Stimulated activated naive CD8-positive, alpha-beta T cell treated with anti-CD3 and anti-CD28 coated beads, Interleukin-15, Interleukin-2, amounts not matched to agents 100 ng/mL and 50 ng/mL, for 24 hours (primary cell): ENCODE measurements at regions not wholly inside any gene's neighbourhood (a gene's known extent, or its start where the extent isn't known, plus 50 kb on each side); places are given as distances from the start of the nearest gene placed in this dataset.
"Not testable (repeated sequence)": the region's sequence is repeated elsewhere in the genome, so short reads cannot be mapped to it uniquely, and the experiment has no call there.

Experiments
- H3K27ac Mint-ChIP-seq: one replicate; pipeline ENCODE4 v1.8.0; 2021; ENCODE audit warnings: mild to moderate bottlenecking, mixed read lengths
- H3K27me3 Mint-ChIP-seq: one replicate; pipeline ENCODE4 v1.8.0; 2021; ENCODE audit warnings: mixed read lengths
- H3K36me3 Mint-ChIP-seq: one replicate; pipeline ENCODE4 v1.8.0; 2021; ENCODE audit warnings: low read depth, mixed read lengths
- H3K4me1 Mint-ChIP-seq: one replicate; pipeline ENCODE4 v1.8.0; 2021; ENCODE audit warnings: low read depth, mixed read lengths
- H3K4me3 Mint-ChIP-seq: one replicate; pipeline ENCODE4 v1.8.0; 2021; ENCODE audit warnings: mild to moderate bottlenecking, mixed read lengths
- H3K9me3 Mint-ChIP-seq: one replicate; pipeline ENCODE4 v1.8.0; 2021; ENCODE audit warnings: mixed read lengths

DNA sequence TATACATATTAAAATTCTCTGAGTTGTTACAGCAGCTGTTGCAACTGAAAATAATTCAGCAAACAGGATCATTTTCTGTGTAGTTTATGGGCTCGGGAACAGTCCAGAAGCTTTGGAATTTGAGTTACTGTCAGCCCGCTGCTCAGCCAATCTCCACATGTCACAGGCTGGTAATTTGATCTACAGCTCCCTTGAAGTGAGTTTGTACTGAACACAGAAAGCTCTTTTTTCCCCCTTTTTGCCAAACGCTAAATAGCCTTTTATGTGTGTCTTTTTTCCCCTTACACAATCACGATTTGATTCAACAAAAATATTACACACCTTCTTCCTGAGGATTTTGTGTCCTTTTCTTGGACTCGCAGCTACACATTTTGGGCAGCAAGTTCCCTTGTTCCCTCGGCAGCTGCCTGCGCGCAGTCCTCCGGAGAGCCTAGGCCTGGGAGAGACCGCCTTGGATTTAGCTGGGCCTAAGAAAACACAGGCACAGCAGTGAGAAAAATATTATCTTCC is 371.4 kb downstream of the KCNRG start:
- Mint-ChIP-seq H3K27ac (no peak overlapping the region), H3K9me3 (no peaks in the 10 kb centered on the region), H3K27me3 (peaks cover 10% of the 10 kb centered on the region), H3K4me3 (no peak overlapping the region), H3K36me3 (no peaks in the 10 kb centered on the region), H3K4me1 (peaks cover 6% of the 10 kb centered on the region)

DNA sequence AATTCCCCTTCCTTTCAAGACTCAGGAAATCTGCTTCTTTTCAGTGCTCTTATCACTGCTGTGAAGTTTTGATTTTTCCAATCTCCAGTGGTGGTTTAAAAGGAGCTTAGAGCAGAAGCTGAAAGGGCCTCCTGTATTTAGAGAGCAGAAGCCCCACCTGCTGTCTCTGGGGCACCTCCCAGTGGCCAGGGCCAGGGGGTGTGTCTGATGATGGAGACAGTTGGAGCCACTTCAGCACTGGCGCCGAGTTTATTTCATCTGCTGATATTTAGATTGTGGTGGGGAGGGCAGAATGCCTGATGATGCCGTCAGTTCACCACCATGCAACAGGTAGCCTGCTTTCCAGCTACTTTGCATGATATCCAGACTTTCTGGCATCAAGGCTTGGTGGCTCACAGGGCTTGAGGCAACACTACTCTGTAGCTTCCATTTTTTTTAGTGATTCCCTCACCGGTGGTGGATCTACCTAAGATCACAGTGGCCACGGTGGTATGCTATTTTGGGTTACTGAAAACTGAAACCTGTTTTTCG is 371.9 kb downstream of the KCNRG start:
- Mint-ChIP-seq H3K4me3 (no peak overlapping the region), H3K27ac (no peak overlapping the region), H3K27me3 (peaks cover 14% of the 10 kb centered on the region), H3K36me3 (no peaks in the 10 kb centered on the region), H3K9me3 (no peaks in the 10 kb centered on the region), H3K4me1 (peaks cover 6% of the 10 kb centered on the region)

DNA sequence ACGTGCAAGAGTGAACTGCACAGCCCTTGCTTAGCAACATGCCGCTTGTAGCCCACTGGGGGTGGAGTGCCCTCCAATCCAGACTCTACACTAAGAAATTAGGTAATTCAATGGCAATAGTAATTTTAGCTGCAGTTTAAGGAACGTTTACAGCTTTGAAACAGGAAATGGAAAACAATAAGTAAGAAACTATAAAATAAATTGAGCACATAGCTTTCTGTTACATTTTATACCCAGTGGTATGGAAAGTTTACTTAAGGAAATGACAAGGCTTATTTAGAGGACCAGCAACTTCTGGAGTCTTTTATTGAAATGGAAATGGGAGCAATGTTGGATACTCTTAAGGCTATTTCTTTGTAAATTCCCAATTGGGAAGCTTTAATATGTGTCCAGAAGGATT is 373.2 kb downstream of the KCNRG start:
- no peak overlapping the region for H3K27ac Mint-ChIP-seq
- no peaks in the 10 kb centered on the region for H3K36me3 Mint-ChIP-seq
- peaks cover 12% of the 10 kb centered on the region for H3K27me3 Mint-ChIP-seq
- H3K4me3 Mint-ChIP-seq: no peak overlapping the region
- H3K9me3 Mint-ChIP-seq: no peaks in the 10 kb centered on the region
- H3K4me1 Mint-ChIP-seq: peaks cover 6% of the 10 kb centered on the region

DNA sequence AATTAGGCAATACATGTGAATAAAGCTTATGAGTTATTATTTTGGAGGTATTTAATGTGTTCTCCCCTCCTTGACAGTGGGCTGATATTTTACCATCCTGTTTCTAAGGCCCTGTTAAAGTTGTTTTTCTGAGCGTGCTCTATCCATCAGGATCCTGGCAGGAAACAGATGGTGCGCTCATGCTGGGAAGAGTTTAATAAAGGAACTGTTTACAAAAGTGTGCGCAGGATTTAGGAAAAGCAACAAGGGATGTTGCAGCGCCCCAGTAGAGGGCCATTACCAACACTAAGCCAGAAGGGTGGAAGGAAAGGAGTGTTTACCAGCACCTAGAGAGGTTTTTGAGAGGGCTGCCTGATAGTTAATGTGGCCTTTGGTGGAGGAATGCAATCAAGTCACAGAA is 374.5 kb downstream of the KCNRG start:
- Mint-ChIP-seq H3K4me3 (no peak overlapping the region), H3K9me3 (no peaks in the 10 kb centered on the region), H3K27ac (no peak overlapping the region), H3K4me1 (peaks cover 6% of the 10 kb centered on the region), H3K27me3 (peaks cover 12% of the 10 kb centered on the region), H3K36me3 (no peaks in the 10 kb centered on the region)

DNA sequence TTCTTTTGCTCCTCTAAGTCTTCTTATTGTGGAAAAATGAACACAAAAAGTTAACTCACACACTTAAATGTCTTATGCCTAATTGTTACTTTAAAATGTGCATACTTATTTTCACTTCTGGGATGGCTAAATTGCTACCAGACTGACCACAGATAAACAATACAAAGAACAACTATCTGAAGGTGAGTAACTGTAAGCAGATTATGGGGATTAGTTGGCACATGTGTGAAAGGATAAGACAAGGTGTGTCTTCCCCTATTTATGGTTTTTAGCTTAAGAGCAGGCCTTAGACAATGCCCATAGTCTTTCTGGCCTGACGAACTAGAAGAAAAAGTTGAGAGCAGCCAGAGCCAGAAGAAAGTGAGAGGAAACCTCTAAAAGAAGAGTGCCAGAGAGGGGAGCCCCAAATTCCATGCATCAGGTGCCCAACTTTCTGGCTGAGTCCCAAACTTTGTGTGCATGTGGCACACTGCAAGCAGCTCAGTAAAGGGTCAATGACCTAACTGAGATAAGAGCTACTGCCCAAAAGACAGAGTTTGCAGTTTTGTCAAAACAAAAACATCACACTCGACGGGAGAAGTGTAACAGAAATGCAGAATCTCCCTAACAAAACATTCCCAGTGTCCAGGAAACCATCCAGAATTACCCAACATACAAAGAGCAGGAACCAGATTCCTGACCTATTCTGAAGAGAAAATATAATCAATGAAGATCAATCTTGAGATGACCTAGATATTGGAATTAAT is 375.4 kb downstream of the KCNRG start:
- no peak overlapping the region for H3K27ac Mint-ChIP-seq
- H3K9me3 Mint-ChIP-seq: no peaks in the 10 kb centered on the region
- H3K36me3 Mint-ChIP-seq: no peaks in the 10 kb centered on the region
- peaks cover 6% of the 10 kb centered on the region for H3K4me1 Mint-ChIP-seq
- no peak overlapping the region for H3K4me3 Mint-ChIP-seq
- peaks cover 12% of the 10 kb centered on the region for H3K27me3 Mint-ChIP-seq

DNA sequence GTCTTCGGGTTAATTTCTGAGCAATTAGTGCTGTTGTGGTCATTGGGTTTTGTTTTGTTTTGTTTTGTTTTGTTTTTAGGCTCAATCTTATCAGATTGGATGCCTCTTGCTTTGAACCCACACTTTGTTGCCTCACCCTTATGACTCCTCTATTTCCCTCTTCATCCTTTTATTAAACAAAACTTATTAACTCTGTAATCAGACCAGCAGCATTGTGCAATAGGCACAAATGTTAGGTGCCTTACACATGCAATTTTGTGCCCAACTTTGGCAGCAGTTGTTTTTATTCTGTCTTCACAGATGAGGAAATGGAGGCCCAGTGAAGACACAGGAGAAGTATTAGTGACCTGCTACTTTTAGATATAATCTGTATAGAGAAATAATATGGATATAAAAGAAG is 377.7 kb downstream of the KCNRG start:
- Mint-ChIP-seq H3K4me1 (no peaks in the 10 kb centered on the region), H3K36me3 (no peaks in the 10 kb centered on the region), H3K9me3 (no peaks in the 10 kb centered on the region), H3K27me3 (peaks cover 12% of the 10 kb centered on the region), H3K4me3 (no peak overlapping the region), H3K27ac (no peak overlapping the region)

DNA sequence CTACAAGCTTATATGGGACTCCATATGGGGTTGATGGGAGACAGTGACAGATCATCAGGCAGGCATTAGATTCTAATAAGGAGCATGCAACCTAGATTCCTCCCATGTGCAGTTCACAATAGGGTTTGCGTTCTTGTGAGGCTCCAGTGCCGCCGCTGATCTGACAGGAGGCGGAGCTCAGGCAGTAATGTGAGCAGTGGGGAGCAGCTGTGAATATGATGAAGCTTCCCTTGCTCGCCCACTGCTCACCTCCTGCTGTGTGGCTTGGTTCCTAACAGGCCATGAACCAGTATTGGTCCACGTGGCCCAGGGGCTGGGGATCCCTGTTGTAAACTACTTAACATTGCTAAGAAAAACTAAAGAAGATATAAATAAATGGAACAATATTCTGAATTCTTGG is 378.4 kb downstream of the KCNRG start:
- no peaks in the 10 kb centered on the region for H3K36me3 Mint-ChIP-seq
- no peak overlapping the region for H3K27ac Mint-ChIP-seq

DNA sequence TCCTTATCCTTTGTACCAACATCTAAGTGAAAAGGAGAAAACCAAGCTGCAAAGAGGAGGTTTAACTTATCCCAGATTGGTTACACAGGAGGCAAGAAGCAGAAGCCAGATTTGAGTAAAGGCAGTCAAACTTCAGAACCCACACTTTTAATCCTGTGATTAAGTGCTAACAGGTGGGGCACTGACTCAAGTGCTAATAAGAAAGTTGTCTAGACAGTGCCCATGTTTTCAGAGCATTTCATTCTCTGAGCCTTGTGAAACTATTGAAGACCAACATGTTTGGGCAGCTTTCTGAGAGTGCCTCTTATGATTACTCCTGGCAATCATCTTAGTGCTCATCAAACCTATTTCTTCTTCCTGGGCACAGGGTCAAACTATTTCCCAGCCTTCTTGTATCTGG is 380.8 kb downstream of the KCNRG start:
- Mint-ChIP-seq H3K4me3 (no peak overlapping the region), H3K27me3 (peaks cover 6% of the 10 kb centered on the region), H3K36me3 (no peaks in the 10 kb centered on the region), H3K27ac (no peak overlapping the region), H3K9me3 (no peaks in the 10 kb centered on the region), H3K4me1 (no peaks in the 10 kb centered on the region)

More for the DNA sequence above, 378.4 kb downstream of the KCNRG start:
- no peak overlapping the region for H3K4me3 Mint-ChIP-seq
- H3K4me1 Mint-ChIP-seq: no peaks in the 10 kb centered on the region
- H3K9me3 Mint-ChIP-seq: no peaks in the 10 kb centered on the region
- peaks cover 12% of the 10 kb centered on the region for H3K27me3 Mint-ChIP-seq

DNA sequence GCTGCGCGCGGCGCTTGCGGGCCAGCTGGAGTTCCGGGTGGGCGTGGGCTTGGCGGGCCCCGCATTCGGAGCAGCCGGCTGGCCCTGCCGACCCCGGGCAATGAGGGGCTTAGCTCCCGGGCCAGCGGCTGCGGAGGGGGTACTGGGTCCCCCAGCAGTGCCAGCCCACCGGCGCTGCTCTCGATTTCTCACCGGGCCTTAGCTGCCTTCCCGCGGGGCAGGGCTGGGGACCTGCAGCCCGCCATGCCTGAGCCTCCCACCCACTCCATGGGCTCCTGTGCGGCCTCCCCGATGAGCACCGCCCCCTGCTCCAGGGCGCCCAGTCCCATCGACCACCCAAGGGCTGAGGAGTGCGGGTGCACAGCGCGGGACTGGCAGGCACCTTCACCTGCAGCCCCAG is 381.4 kb downstream of the KCNRG start:
- not testable (repeated sequence) for H3K36me3 Mint-ChIP-seq, H3K4me3 Mint-ChIP-seq, H3K27me3 Mint-ChIP-seq, H3K9me3 Mint-ChIP-seq, H3K4me1 Mint-ChIP-seq, H3K27ac Mint-ChIP-seq

DNA sequence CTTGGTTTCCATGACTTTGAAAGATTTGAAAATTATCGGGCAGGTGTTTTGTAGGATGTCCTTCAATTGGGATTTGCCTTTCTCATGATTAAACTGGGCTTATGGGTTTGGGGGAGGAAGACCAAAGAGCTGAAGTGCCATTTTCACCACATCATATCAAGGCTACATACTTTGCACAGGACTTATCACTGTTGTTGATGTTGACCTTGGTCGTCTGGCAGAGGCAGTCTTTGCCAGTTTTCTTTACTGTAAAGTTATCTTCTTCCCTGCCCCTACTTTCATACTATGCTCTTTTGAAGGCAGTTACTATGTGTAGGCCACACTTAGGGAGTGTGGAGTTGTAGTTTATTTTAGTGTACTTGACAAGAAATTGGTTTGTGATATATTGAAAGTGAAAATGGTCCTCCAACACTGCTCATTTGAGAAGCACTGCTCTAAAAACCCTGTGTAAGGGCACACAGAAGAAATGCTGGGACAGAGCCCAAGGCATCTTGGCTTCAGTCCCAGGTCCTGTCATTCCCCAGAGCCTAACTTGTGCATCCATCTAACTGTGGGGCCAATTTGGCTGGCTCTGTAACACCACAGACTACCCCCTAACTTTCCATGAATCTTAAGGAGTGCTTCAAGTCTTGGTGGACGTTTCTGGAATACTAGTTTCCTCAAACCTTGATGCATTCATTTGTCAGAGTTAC is 384.9 kb downstream of the KCNRG start:
- Mint-ChIP-seq H3K9me3 (no peaks in the 10 kb centered on the region), H3K27ac (no peak overlapping the region), H3K27me3 (no peaks in the 10 kb centered on the region), H3K4me1 (no peaks in the 10 kb centered on the region), H3K4me3 (no peak overlapping the region), H3K36me3 (no peaks in the 10 kb centered on the region)

DNA sequence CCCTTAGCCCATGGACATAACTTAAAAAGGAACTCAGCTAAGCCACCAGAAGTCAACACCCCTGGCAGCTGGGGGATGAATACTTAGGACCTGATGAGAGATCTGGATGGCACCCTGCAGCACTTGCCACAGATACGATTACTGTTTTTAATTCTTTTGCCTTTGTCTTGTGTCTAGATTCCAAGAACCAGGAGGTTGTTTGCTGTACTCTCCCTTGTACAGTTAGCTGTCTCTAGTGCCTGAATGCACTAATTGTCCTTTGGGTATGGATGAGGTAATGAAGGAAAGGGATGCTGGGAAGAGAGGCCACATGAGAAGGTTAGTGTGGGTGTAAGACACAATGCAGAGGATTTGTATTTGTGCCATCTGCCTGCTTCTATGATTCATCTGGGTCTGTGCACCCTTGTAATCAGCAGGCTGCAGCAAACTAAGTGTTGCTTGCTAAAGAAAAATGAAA is 385.8 kb downstream of the KCNRG start:
- Mint-ChIP-seq H3K27me3 (no peaks in the 10 kb centered on the region), H3K36me3 (no peaks in the 10 kb centered on the region), H3K27ac (no peak overlapping the region), H3K4me1 (no peaks in the 10 kb centered on the region), H3K9me3 (no peaks in the 10 kb centered on the region), H3K4me3 (no peak overlapping the region)

DNA sequence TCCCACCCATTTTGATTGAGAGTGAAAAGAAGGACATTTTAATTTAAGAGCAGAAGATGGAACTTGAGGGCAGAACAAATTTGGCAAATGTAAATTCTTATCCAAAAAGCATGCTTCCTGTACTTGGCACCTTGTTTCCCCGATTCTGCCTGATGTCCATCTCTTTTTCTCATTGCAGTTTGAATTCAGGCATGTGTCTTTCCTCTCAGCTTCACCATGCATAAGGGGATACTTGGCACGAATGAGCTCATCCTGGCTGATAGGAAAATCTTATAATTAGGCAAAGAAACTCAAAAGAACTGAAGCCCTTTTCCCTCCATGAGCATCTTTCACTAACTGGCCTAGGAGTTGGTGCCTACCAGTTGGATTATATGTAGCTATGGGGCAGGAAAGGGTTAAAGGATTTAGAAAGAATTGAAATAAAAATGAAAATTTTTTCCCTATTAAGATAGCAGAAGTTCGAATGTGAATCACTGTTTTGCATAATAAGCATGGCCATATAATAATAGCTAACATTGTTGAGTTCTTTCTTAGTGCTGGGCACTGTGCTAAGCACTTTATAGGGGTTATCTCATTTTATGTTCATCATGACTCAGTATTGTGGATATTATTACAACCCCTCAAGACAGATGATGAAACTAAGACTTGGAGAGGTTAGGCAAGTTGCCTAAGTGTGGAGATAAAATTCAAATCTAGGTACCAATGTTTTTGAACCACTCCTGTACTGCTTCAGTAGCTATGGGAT is 386.6 kb downstream of the KCNRG start:
- Mint-ChIP-seq H3K9me3 (no peaks in the 10 kb centered on the region), H3K27me3 (no peaks in the 10 kb centered on the region), H3K4me1 (no peaks in the 10 kb centered on the region), H3K36me3 (no peaks in the 10 kb centered on the region), H3K27ac (no peak overlapping the region), H3K4me3 (no peak overlapping the region)

DNA sequence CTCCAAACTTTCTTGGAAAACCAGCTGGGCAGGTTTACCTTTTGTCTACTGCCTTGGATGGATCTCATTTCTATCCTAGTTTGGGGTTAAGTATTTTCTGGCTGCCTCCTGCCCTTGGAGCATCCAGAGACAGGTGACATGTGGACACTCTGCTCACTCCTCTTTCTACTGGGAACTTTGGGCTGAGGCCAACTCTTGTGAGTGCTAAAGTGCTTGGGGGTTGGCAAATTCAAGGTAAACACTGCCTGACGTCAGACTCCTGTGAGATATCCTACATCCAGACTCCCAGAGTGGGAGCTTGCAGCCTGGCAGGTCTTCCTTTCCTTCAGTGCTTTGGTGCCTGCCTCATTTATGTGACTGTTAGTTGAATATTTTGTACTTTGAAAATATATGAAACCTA is 388.1 kb downstream of the KCNRG start:
- Mint-ChIP-seq H3K4me3 (no peak overlapping the region), H3K9me3 (no peaks in the 10 kb centered on the region), H3K27me3 (no peaks in the 10 kb centered on the region), H3K4me1 (no peaks in the 10 kb centered on the region), H3K27ac (no peak overlapping the region), H3K36me3 (no peaks in the 10 kb centered on the region)

DNA sequence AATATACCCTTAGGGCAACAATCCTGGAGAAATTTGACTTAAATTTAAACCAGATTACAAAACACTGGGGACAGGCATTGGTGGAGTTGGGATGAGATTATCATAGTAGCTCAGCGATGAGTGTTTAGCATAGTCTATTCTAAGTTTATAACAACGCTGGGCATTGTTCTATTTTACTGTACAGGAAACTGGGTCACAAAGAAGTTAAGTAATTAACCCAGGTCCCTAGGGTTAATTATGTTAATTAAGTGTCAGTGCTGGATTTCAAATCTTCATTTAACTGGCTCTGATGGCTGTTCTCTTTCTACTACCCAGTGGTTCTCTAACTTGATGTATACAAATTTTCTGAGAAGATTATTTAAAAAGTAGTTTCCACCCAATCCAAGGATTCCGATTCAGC is 388.9 kb downstream of the KCNRG start:
- Mint-ChIP-seq H3K27ac (no peak overlapping the region), H3K9me3 (no peaks in the 10 kb centered on the region), H3K4me1 (peaks cover 1% of the 10 kb centered on the region), H3K4me3 (no peak overlapping the region), H3K36me3 (no peaks in the 10 kb centered on the region), H3K27me3 (peaks cover 3% of the 10 kb centered on the region)

DNA sequence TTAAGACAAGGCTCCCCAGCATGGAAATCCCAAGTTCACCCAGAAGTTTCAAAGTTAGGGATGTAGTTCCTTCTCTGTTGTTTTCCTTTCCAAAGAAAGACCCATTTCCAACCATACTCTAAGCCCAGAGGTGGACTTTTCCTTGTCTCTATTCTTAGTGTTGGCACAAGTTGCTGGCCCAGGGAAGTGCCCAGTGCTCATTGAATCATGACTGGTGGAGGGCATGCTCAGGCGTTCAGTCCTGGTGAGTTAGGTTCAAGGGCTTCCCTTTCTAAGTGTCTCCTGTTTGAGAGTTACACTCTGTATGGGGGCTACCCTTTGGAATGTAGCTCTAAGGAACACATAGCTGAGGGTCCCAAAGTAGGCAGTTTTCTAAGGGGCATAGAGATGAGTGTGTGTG is 389.5 kb downstream of the KCNRG start:
- H3K4me1 Mint-ChIP-seq: peaks cover 3% of the 10 kb centered on the region
- H3K4me3 Mint-ChIP-seq: no peak overlapping the region
- peaks cover 5% of the 10 kb centered on the region for H3K27me3 Mint-ChIP-seq
- no peaks in the 10 kb centered on the region for H3K36me3 Mint-ChIP-seq
- no peak overlapping the region for H3K27ac Mint-ChIP-seq
- no peaks in the 10 kb centered on the region for H3K9me3 Mint-ChIP-seq
